ENCODE measurements at regions not wholly inside any gene's neighbourhood (a gene's known extent, or its start where the extent isn't known, plus 50 kb on each side); places are given as distances from the start of the nearest gene placed in this dataset.

DNA sequence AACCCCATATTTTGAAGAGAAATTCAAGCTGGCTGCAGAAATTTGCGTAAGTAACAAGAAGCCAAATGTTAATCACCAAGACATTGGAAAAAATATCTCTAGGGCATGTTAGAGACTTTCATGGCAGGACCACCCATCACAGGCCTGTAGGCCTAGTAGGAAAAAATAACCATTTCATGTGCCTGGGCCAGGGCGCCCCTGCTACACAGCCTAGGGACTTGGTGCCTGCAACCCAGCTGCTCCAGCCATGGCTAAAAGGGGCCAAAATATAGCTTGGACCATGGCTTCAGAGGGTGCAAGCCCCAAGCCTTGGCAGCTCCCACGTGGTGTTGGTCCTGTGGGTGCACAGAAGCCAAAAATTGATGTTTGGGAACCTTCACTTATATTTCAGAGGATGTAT lies 167.7 kb upstream of the NMUR2 start:
- no peak for ATAC-seq
- TF ChIP-seq, protein P1, sequence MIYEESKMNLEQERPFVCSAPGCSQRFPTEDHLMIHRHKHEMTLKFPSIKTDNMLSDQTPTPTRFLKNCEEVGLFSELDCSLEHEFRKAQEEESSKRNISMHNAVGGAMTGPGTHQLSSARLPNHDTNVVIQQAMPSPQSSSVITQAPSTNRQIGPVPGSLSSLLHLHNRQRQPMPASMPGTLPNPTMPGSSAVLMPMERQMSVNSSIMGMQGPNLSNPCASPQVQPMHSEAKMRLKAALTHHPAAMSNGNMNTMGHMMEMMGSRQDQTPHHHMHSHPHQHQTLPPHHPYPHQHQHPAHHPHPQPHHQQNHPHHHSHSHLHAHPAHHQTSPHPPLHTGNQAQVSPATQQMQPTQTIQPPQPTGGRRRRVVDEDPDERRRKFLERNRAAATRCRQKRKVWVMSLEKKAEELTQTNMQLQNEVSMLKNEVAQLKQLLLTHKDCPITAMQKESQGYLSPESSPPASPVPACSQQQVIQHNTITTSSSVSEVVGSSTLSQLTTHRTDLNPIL (CRISPR knock-in tag; IDR thresholded peaks at IDR 0.05; ENCODE audit: low read depth): no peak
- TF ChIP-seq ZFP3 (CRISPR knock-in tag; IDR thresholded peaks at IDR 0.05): no peak
- no peak for TF ChIP-seq ZC3H10 (CRISPR knock-in tag; IDR thresholded peaks at IDR 0.05)
- TF ChIP-seq, protein P2, sequence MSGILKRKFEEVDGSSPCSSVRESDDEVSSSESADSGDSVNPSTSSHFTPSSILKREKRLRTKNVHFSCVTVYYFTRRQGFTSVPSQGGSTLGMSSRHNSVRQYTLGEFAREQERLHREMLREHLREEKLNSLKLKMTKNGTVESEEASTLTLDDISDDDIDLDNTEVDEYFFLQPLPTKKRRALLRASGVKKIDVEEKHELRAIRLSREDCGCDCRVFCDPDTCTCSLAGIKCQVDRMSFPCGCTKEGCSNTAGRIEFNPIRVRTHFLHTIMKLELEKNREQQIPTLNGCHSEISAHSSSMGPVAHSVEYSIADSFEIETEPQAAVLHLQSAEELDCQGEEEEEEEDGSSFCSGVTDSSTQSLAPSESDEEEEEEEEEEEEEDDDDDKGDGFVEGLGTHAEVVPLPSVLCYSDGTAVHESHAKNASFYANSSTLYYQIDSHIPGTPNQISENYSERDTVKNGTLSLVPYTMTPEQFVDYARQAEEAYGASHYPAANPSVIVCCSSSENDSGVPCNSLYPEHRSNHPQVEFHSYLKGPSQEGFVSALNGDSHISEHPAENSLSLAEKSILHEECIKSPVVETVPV (CRISPR knock-in tag; IDR thresholded peaks at IDR 0.05): no peak
- TF ChIP-seq PPARA (CRISPR knock-in tag; IDR thresholded peaks at IDR 0.05; ENCODE audit: borderline replicate concordance): no peak

DNA sequence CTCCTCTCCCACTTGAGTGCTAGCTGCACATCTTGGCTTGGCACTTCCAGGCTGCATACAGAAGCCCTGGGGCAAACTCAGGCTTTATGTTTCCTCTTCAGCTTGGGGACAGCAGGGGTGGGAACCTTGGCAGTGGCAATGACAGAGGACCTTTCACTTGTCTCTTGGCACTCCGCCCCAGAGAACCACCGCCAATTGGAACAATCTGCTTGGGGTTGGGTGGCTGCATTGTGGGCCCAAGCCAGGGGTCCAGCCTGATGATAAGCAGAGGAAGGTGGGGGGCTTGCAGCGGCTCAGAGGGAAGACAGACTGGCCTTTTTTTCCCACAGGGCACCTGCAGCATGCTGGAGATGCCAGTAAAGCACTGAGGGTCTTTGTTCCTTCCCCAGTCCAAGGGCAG lies 179.0 kb upstream of the NMUR2 start:
- ATAC-seq: no peak

DNA sequence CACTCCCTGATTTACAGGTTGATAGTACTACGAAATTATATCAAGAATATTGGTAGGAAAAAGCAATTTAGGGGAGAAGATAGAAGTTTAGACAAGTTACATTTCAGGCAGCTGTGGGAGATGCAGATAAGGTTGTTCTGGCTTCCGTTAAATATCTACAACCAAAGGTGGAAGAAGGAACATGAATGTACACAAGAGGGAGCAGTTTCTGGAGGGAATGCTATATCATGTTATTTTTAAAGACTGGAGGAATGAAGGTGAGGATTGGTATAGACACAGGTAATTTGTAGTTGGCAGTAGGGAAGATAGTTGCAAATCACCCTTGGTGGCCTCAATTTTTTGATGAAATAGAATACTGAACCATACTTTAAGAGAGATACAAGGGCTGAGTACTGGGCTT lies 187.3 kb upstream of the NMUR2 start:
- no peak for ATAC-seq
- TF ChIP-seq, protein P3, sequence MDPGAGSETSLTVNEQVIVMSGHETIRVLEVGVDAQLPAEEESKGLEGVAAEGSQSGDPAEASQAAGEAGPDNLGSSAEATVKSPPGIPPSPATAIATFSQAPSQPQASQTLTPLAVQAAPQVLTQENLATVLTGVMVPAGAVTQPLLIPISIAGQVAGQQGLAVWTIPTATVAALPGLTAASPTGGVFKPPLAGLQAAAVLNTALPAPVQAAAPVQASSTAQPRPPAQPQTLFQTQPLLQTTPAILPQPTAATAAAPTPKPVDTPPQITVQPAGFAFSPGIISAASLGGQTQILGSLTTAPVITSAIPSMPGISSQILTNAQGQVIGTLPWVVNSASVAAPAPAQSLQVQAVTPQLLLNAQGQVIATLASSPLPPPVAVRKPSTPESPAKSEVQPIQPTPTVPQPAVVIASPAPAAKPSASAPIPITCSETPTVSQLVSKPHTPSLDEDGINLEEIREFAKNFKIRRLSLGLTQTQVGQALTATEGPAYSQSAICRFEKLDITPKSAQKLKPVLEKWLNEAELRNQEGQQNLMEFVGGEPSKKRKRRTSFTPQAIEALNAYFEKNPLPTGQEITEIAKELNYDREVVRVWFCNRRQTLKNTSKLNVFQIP (CRISPR knock-in tag; IDR thresholded peaks at IDR 0.05; ENCODE audit: borderline replicate concordance, low read depth): no peak
- TF ChIP-seq, protein P2 (CRISPR knock-in tag; IDR thresholded peaks at IDR 0.05): no peak
- TF ChIP-seq ISL1 (CRISPR knock-in tag; IDR thresholded peaks at IDR 0.05) (no peak), SNAI2 (CRISPR knock-in tag; IDR thresholded peaks at IDR 0.05) (no peak), ZNF70 (CRISPR knock-in tag; IDR thresholded peaks at IDR 0.05) (no peak)
- TF ChIP-seq, protein P4, sequence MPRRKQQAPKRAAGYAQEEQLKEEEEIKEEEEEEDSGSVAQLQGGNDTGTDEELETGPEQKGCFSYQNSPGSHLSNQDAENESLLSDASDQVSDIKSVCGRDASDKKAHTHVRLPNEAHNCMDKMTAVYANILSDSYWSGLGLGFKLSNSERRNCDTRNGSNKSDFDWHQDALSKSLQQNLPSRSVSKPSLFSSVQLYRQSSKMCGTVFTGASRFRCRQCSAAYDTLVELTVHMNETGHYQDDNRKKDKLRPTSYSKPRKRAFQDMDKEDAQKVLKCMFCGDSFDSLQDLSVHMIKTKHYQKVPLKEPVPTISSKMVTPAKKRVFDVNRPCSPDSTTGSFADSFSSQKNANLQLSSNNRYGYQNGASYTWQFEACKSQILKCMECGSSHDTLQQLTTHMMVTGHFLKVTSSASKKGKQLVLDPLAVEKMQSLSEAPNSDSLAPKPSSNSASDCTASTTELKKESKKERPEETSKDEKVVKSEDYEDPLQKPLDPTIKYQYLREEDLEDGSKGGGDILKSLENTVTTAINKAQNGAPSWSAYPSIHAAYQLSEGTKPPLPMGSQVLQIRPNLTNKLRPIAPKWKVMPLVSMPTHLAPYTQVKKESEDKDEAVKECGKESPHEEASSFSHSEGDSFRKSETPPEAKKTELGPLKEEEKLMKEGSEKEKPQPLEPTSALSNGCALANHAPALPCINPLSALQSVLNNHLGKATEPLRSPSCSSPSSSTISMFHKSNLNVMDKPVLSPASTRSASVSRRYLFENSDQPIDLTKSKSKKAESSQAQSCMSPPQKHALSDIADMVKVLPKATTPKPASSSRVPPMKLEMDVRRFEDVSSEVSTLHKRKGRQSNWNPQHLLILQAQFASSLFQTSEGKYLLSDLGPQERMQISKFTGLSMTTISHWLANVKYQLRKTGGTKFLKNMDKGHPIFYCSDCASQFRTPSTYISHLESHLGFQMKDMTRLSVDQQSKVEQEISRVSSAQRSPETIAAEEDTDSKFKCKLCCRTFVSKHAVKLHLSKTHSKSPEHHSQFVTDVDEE (CRISPR knock-in tag; IDR thresholded peaks at IDR 0.05): no peak

More for the DNA sequence above, 179.0 kb upstream of the NMUR2 start:
- TF ChIP-seq ZC3H10 (CRISPR knock-in tag; IDR thresholded peaks at IDR 0.05) (no peak), TOX (CRISPR knock-in tag; IDR thresholded peaks at IDR 0.05; ENCODE audit: borderline replicate concordance) (no peak), ZFP30 (CRISPR knock-in tag; IDR thresholded peaks at IDR 0.05) (no peak), BACH2 (CRISPR knock-in tag; IDR thresholded peaks at IDR 0.05; ENCODE audit: borderline replicate concordance) (no peak), GLIS3 (CRISPR knock-in tag; IDR thresholded peaks at IDR 0.05) (no peak), ISL1 (CRISPR knock-in tag; IDR thresholded peaks at IDR 0.05) (no peak), SNAI2 (CRISPR knock-in tag; IDR thresholded peaks at IDR 0.05) (no peak), ZNF70 (CRISPR knock-in tag; IDR thresholded peaks at IDR 0.05) (no peak), ZNF565 (CRISPR knock-in tag; conservative IDR thresholded peaks at IDR 0.05; ENCODE audit: low read depth) (no peak), OSR1 (CRISPR knock-in tag; IDR thresholded peaks at IDR 0.05) (no peak), ZFP3 (CRISPR knock-in tag; IDR thresholded peaks at IDR 0.05) (no peak), TCF4 (CRISPR knock-in tag; IDR thresholded peaks at IDR 0.05; ENCODE audit: borderline replicate concordance) (no peak), ZNF8 (CRISPR knock-in tag; IDR thresholded peaks at IDR 0.05) (no peak), ESRRG (CRISPR knock-in tag; IDR thresholded peaks at IDR 0.05) (no peak), CSDC2 (CRISPR knock-in tag; IDR thresholded peaks at IDR 0.05) (no peak), ARNTL (CRISPR knock-in tag; IDR thresholded peaks at IDR 0.05; ENCODE audit: borderline replicate concordance, low read depth) (no peak), RARB (CRISPR knock-in tag; IDR thresholded peaks at IDR 0.05) (no peak)
- TF ChIP-seq, protein P5, sequence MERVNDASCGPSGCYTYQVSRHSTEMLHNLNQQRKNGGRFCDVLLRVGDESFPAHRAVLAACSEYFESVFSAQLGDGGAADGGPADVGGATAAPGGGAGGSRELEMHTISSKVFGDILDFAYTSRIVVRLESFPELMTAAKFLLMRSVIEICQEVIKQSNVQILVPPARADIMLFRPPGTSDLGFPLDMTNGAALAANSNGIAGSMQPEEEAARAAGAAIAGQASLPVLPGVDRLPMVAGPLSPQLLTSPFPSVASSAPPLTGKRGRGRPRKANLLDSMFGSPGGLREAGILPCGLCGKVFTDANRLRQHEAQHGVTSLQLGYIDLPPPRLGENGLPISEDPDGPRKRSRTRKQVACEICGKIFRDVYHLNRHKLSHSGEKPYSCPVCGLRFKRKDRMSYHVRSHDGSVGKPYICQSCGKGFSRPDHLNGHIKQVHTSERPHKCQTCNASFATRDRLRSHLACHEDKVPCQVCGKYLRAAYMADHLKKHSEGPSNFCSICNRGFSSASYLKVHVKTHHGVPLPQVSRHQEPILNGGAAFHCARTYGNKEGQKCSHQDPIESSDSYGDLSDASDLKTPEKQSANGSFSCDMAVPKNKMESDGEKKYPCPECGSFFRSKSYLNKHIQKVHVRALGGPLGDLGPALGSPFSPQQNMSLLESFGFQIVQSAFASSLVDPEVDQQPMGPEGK (CRISPR knock-in tag; IDR thresholded peaks at IDR 0.05; ENCODE audit: borderline replicate concordance): no peak
- TF ChIP-seq, protein P4 (CRISPR knock-in tag; IDR thresholded peaks at IDR 0.05): no peak
- TF ChIP-seq, protein P1 (CRISPR knock-in tag; IDR thresholded peaks at IDR 0.05; ENCODE audit: low read depth): no peak
